Body of pancreas (tissue), 4 donors: ENCODE measurements at regions not wholly inside any gene's neighbourhood (a gene's known extent, or its start where the extent isn't known, plus 50 kb on each side); places are given as distances from the start of the nearest gene placed in this dataset.

ENCODE experiments used
- POLR2A ChIP-seq, 3 donors: fragments of 450-650 bp; IDR thresholded peaks; one replicate each; pipeline ENCODE4 v1.6.1; 2016; ENCODE audit warnings: antibody characterized with exemption in 3 of 3, mild to moderate bottlenecking in 2 of 3
- TF ChIP-seq, protein P1 (sequence below), 7 experiments: fragments of 450-650 bp in 4 of 7; fragments of 200-600 bp in 3 of 7; sonication (generic) in 3 of 7; IDR thresholded peaks; one replicate each; pipeline ENCODE4 v1.5.1; 2016 to 2019; ENCODE audit warnings: antibody characterized with exemption in 7 of 7

GRCh38 chr4:189177130-189177529 is 763.5 kb upstream of the FRG1 start:
- TF ChIP-seq, protein P1, sequence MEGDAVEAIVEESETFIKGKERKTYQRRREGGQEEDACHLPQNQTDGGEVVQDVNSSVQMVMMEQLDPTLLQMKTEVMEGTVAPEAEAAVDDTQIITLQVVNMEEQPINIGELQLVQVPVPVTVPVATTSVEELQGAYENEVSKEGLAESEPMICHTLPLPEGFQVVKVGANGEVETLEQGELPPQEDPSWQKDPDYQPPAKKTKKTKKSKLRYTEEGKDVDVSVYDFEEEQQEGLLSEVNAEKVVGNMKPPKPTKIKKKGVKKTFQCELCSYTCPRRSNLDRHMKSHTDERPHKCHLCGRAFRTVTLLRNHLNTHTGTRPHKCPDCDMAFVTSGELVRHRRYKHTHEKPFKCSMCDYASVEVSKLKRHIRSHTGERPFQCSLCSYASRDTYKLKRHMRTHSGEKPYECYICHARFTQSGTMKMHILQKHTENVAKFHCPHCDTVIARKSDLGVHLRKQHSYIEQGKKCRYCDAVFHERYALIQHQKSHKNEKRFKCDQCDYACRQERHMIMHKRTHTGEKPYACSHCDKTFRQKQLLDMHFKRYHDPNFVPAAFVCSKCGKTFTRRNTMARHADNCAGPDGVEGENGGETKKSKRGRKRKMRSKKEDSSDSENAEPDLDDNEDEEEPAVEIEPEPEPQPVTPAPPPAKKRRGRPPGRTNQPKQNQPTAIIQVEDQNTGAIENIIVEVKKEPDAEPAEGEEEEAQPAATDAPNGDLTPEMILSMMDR (IDR thresholded peaks at IDR 0.05), result no peak
- no peak for TF ChIP-seq POLR2A (IDR thresholded peaks at IDR 0.05)
